Mesendoderm (in vitro differentiated cells): ENCODE measurements at regions not wholly inside any gene's neighbourhood (a gene's known extent, or its start where the extent isn't known, plus 50 kb on each side); places are given as distances from the start of the nearest gene placed in this dataset.

Experiments
- DNase-seq: peaks from one replicate; pipeline ENCODE4 v3.0.0; 2013
- H2AK5ac ChIP-seq: 2 replicates; pipeline ENCODE4 v1.6.1; 2013; ENCODE audit warnings: low read length, inconsistent platforms
- H2BK120ac ChIP-seq: 2 replicates; pipeline ENCODE4 v1.6.1; 2013; ENCODE audit warnings: low read depth, mild to moderate bottlenecking, low read length, moderate library complexity, mixed read lengths
- H2BK15ac ChIP-seq: replicated peaks from 2 replicates; pipeline ENCODE4 v1.6.1; 2013; ENCODE audit warnings: low read depth, mild to moderate bottlenecking, moderate library complexity
- H2BK5ac ChIP-seq: 2 replicates; pipeline ENCODE4 v1.6.1; 2013; ENCODE audit warnings: low read length, inconsistent platforms
- H3K18ac ChIP-seq: 2 replicates; pipeline ENCODE4 v1.6.1; 2013; ENCODE audit warnings: mild to moderate bottlenecking, low read length, mixed read lengths
- H3K23ac ChIP-seq: one replicate; pipeline ENCODE4 v1.6.1; 2013; ENCODE audit warnings: low read length
- H3K27ac ChIP-seq: 2 replicates; pipeline ENCODE4 v1.5.1; 2013; ENCODE audit warnings: low read depth, mild to moderate bottlenecking, inconsistent platforms, low read length, moderate library complexity
- H3K27me3 ChIP-seq: 2 replicates; pipeline ENCODE4 v1.6.1; 2013; ENCODE audit warnings: low read length, control low read depth, mild to moderate bottlenecking, inconsistent platforms; ENCODE audit not compliant: insufficient read depth, poor library complexity
- H3K36me3 ChIP-seq: 2 replicates; pipeline ENCODE4 v1.6.1; 2013; ENCODE audit warnings: low read length, inconsistent platforms; ENCODE audit not compliant: control insufficient read depth, insufficient read depth
- H3K4ac ChIP-seq: one replicate; pipeline ENCODE4 v1.6.1; 2013; ENCODE audit warnings: low read depth, mild to moderate bottlenecking, low read length, moderate library complexity
- H3K4me1 ChIP-seq: 2 replicates; pipeline ENCODE4 v1.6.1; 2013; ENCODE audit warnings: low read depth, low read length, inconsistent platforms; ENCODE audit not compliant: control insufficient read depth
- H3K4me2 ChIP-seq: 2 replicates; pipeline ENCODE4 v1.6.1; 2013; ENCODE audit warnings: low read length
- H3K4me3 ChIP-seq: 2 replicates; pipeline ENCODE4 v1.5.1; 2013; ENCODE audit warnings: mild to moderate bottlenecking, low read length
- H3K56ac ChIP-seq: one replicate; pipeline ENCODE4 v1.6.1; 2013; ENCODE audit warnings: low read length
- H3K79me1 ChIP-seq: 2 replicates; pipeline ENCODE4 v1.6.1; 2013; ENCODE audit warnings: low read length, inconsistent platforms
- H3K79me2 ChIP-seq: 2 replicates; pipeline ENCODE4 v1.6.1; 2013; ENCODE audit warnings: mild to moderate bottlenecking, low read length; ENCODE audit not compliant: control insufficient read depth, insufficient read depth
- H3K9ac ChIP-seq: 2 replicates; pipeline ENCODE4 v1.6.1; 2013; ENCODE audit warnings: low read length, inconsistent platforms
- H4K5ac ChIP-seq: one replicate; pipeline ENCODE4 v1.6.1; 2013; ENCODE audit warnings: low read length
- H4K8ac ChIP-seq: one replicate; pipeline ENCODE4 v1.6.1; 2013; ENCODE audit warnings: low read depth, mild to moderate bottlenecking, control low read depth, low read length, moderate library complexity
- WGBS: extraction: QIAGEN DNeasy Blood & Tissue Kit; methylation state at CpG from one replicate; pipeline ENCODE4 v1.1.7; 2013; ENCODE audit warnings: low lambda C conversion rate, missing lambda C conversion rate; ENCODE audit not compliant: insufficient coverage; ENCODE audit errors: extremely low coverage; 5-methylcytosine and 5-hydroxymethylcytosine counted together

DNA sequence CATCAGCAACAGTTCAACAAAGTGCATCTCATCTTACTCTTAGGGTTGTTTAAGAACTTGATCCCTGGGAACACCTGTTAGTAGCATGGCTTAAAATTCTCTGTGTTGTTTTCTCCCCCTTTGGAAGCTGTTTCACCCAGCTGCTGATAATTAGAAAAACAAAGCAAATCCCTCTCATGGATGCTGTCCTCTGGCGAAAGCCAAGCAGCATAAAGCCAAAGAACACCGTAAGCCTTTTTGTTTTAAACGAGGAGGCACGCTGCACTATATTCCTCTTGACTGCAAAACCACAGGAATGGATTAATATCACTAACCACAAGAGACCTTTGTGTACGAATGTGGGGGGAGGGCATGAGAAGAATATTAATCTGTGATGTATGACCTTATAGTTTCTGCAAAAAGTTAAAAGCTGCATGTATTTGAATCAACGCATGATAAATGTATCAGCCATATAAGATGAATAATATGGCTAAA is 923.2 kb downstream of the LTN1 start:
- no CpG with 5 or more reads among the region's 6 CpGs for WGBS
- Histone ChIP-seq H3K79me1 (no peaks in the 10 kb centered on the region), H3K4me1 (no peaks in the 10 kb centered on the region), H2AK5ac (no peak overlapping the region), H3K4me2 (no peak overlapping the region), H4K5ac (no peak overlapping the region), H3K18ac (no peak overlapping the region), H2BK5ac (no peak overlapping the region), H3K79me2 (no peaks in the 10 kb centered on the region), H3K4ac (no peak overlapping the region), H3K23ac (no peak overlapping the region), H3K9ac (no peak overlapping the region), H4K8ac (no peak overlapping the region), H2BK120ac (no peak overlapping the region), H2BK15ac (no peak overlapping the region), H3K56ac (no peak overlapping the region), H3K27me3 (no peaks in the 10 kb centered on the region), H3K4me3 (no peak overlapping the region), H3K27ac (no peak overlapping the region), H3K36me3 (no peaks in the 10 kb centered on the region)
- no peak for DNase-seq

DNA sequence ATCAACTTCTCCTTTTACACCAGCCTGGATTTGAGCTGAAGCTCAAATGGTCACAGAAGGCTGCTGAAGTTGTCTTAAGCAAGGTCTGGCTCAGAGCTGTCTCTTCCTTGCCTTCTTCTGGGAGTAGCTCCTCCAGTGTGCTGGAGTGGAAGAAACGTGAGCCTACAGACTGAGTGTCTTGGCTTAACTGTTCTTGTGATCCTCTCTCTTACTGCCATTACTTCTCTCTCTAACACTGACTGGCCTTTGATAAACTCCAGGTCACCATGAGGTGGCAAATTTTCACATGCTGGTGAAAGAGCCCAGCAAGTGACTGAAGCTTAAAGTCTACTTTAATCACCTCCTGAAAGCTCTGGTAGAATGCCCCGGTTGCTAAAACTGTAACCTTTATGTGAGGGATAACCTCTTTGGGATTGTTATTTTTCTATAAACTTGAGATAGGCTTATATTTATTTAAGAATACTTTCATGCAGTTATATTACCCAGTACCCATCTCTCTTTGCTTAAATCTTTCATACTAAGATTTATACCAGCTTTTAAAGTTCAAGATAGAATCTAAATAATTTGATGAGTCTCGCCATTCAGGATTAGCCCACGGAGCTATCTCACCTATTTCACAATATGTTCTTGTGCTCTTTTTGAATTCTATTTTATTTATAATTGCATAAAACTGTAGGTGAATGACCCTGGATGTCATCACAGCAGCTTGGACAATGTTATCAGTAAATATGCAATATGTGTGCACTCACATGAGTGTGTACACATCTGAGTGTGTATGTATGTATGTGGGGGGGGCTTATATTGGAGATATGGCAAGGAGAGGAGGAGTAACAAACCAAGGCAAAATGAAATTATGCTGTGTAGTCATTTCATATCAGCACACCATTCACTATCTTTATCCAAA is 924.0 kb downstream of the LTN1 start:
- Histone ChIP-seq H3K4ac (no peak overlapping the region), H3K27ac (no peak overlapping the region), H3K9ac (no peak overlapping the region), H3K27me3 (no peaks in the 10 kb centered on the region), H3K4me2 (no peak overlapping the region), H3K4me1 (no peaks in the 10 kb centered on the region), H2BK5ac (no peak overlapping the region), H4K5ac (no peak overlapping the region), H3K79me2 (no peaks in the 10 kb centered on the region), H3K56ac (no peak overlapping the region), H2BK15ac (no peak overlapping the region), H3K36me3 (no peaks in the 10 kb centered on the region), H3K23ac (no peak overlapping the region), H4K8ac (no peak overlapping the region), H2AK5ac (no peak overlapping the region), H3K18ac (peak overlapping the region; percentile 80), H3K79me1 (no peaks in the 10 kb centered on the region), H3K4me3 (no peak overlapping the region), H2BK120ac (no peak overlapping the region)
- peak; percentile 83 for DNase-seq
- WGBS, result no CpG with 5 or more reads among the region's 4 CpGs

DNA sequence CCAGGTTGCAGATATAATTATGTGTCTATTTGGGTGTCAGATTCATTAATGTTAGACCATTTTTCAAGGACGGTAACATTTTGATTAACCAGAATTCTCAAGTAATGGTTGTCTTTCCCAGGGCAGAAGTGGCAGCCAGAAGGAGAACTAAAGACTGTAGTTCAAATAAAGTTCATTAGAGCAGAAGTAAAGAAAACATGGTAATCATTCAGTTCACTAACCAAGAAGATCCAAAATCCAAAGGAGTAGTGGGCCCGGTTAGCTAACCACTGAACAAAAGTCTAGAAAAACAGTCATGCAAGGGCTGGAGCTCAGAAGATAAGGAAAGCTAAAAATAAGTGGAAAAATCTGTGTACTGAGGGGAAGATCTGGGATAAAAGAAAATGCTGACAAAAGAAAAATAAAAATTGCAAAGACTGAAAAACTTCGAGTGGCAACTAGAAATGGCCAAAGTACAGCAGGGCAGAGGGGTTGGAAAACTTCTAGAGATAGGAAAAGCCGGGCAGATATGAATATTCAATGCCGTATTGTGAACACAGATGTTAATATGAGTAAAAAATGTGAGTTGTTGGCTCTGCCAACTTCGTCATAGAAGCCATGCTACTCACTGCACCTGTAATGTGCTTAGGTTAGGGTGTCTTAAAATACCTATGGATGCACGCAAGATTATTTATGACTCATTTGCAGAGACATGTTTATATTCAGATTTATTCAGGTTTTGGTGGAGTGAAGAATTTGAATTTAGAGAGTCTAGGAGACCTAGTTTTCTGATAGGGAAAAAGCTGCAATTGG is 925.9 kb downstream of the LTN1 start:
- no CpG with 5 or more reads among the region's 7 CpGs for WGBS
- no peak overlapping the region for H4K5ac ChIP-seq
- no peak for DNase-seq
- H2AK5ac ChIP-seq, result no peak overlapping the region
- H3K79me2 ChIP-seq, result no peaks in the 10 kb centered on the region
- H3K4ac ChIP-seq, result no peak overlapping the region
- no peak overlapping the region for H2BK15ac ChIP-seq
- H3K9ac ChIP-seq, result no peak overlapping the region
- no peak overlapping the region for H3K23ac ChIP-seq
- no peak overlapping the region for H3K56ac ChIP-seq
- no peaks in the 10 kb centered on the region for H3K4me1 ChIP-seq
- no peak overlapping the region for H3K18ac ChIP-seq
- no peak overlapping the region for H3K27ac ChIP-seq
- no peak overlapping the region for H3K4me3 ChIP-seq
- no peaks in the 10 kb centered on the region for H3K27me3 ChIP-seq
- H3K4me2 ChIP-seq, result no peak overlapping the region
- no peaks in the 10 kb centered on the region for H3K79me1 ChIP-seq
- H3K36me3 ChIP-seq, result no peaks in the 10 kb centered on the region
- no peak overlapping the region for H2BK120ac ChIP-seq
- no peak overlapping the region for H2BK5ac ChIP-seq
- H4K8ac ChIP-seq, result no peak overlapping the region

DNA sequence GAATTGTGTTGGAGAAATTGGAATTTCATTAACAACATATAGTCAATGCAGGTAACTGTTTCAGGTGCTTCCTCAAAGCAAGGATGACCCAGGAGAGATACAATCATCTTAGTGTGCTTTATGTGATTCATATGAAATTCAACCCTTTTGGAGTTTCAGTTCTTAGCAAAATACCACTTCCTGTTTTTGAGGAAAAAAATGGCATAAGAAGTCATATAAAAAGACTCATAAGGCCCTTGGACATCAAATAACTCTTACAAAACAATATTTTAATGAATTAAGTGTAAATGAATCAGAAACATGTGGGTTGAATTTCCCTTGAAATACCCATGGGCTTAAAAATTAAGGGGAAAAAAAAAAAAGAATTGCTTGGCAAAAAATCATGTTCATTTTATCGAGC is 926.6 kb downstream of the LTN1 start:
- Histone ChIP-seq H2BK5ac (no peak overlapping the region), H3K9ac (no peak overlapping the region), H2BK120ac (no peak overlapping the region), H4K5ac (no peak overlapping the region), H3K27me3 (no peaks in the 10 kb centered on the region), H3K18ac (no peak overlapping the region), H3K79me1 (no peaks in the 10 kb centered on the region), H2BK15ac (no peak overlapping the region), H3K4me3 (no peak overlapping the region), H3K4ac (no peak overlapping the region), H3K23ac (no peak overlapping the region), H2AK5ac (no peak overlapping the region), H4K8ac (no peak overlapping the region), H3K36me3 (no peaks in the 10 kb centered on the region), H3K4me2 (no peak overlapping the region), H3K56ac (no peak overlapping the region), H3K79me2 (no peaks in the 10 kb centered on the region), H3K4me1 (no peaks in the 10 kb centered on the region), H3K27ac (no peak overlapping the region)
- DNase-seq, result no peak
- WGBS, result no CpG with 5 or more reads among the region's 1 CpG

DNA sequence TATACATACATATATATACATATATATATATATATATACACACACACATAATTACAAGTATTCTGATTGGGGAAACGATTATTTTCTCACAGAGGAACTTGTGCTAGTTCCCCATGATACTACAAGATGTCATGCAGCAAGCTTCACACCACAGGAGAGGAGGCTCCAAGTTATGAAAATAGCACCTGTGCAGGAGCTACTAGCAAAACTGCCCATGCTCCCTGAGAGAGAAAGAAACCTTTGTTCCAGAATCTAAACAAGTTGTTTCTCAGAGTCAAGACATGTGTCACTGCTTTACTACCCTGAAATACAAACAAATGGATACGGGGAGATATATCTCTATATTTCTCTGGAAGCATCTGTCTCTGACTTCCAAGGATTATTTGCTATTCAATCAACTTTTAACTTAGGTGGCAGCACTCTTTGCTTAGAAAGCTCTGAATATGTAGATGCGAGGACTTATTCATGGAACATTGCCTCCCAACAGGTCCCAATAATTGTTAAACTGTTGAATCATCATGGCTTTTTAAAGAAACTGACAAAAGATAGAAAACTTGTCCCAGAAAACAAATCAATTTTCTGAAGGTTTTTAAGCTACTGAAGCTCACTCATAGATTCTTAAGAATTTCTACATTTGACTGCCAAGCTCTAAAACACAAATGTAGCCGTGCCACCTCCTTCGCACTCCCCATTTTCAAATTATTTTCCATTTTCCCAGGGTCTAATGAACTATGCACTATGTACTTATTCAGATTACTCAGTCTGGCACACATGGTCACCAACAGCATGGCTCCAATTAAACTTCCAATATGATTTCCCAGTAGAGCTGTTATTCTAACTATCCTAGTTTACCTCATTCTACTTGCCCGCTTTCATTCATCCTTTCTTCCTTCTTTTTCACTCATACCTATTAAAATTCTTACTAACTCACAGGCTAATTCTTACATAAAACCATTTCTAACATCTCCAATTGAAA is 929.1 kb downstream of the LTN1 start:
- whole genome bisulfite sequencing, result 100% methylated on average over 1 of the region's 6 CpGs

More for the DNA sequence above, 929.1 kb downstream of the LTN1 start:
- no peak overlapping the region for H2BK5ac ChIP-seq
- no peak overlapping the region for H3K4ac ChIP-seq
- H3K4me2 ChIP-seq, result no peak overlapping the region
- H2BK120ac ChIP-seq, result no peak overlapping the region
- no peak for DNase-seq
- no peaks in the 10 kb centered on the region for H3K79me2 ChIP-seq
- H3K18ac ChIP-seq, result no peak overlapping the region
- H2BK15ac ChIP-seq, result no peak overlapping the region
- no peak overlapping the region for H3K27ac ChIP-seq
- H3K56ac ChIP-seq, result no peak overlapping the region
- H4K5ac ChIP-seq, result no peak overlapping the region
- H3K4me1 ChIP-seq, result no peaks in the 10 kb centered on the region
- no peak overlapping the region for H3K4me3 ChIP-seq
- no peak overlapping the region for H3K9ac ChIP-seq
- no peak overlapping the region for H3K23ac ChIP-seq
- H2AK5ac ChIP-seq, result no peak overlapping the region
- no peaks in the 10 kb centered on the region for H3K27me3 ChIP-seq
- no peak overlapping the region for H4K8ac ChIP-seq
- H3K79me1 ChIP-seq, result no peaks in the 10 kb centered on the region
- H3K36me3 ChIP-seq, result no peaks in the 10 kb centered on the region
